GM10266 (cell line): ENCODE measurements at regions not wholly inside any gene's neighbourhood (a gene's known extent, or its start where the extent isn't known, plus 50 kb on each side); places are given as distances from the start of the nearest gene placed in this dataset.

ENCODE experiments used
- DNase-seq: peaks from one replicate; pipeline ENCODE4 v3.0.0; 2012; ENCODE audit errors: extremely low spot score
- TF ChIP-seq, protein P1 (sequence below): IDR thresholded peaks from 2 replicates; pipeline ENCODE4 v1.5.1; 2012; ENCODE audit warnings: mild to moderate bottlenecking, low read depth; ENCODE audit not compliant: control insufficient read depth, insufficient read depth; ENCODE audit errors: missing control alignments

DNA sequence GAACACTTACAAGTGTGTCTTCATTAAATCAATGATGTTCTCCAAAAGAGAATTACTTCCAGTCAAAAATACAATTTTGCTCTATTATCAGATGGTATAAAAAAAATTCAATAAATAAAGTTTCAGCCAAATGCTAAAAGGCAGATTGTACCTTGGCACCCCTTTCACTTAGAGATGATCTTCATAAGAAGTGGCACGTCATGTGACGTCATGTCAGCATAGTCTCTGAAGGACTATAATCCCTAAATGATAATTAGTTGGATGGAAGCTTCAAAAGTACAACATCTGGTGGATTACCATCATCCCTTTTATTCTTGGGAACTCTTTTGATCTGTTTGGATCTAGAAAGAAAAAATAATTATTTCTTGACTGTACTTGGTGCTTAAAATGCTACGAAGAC, 335.5 kb upstream of the EDNRB start:
- TF ChIP-seq, protein P1, sequence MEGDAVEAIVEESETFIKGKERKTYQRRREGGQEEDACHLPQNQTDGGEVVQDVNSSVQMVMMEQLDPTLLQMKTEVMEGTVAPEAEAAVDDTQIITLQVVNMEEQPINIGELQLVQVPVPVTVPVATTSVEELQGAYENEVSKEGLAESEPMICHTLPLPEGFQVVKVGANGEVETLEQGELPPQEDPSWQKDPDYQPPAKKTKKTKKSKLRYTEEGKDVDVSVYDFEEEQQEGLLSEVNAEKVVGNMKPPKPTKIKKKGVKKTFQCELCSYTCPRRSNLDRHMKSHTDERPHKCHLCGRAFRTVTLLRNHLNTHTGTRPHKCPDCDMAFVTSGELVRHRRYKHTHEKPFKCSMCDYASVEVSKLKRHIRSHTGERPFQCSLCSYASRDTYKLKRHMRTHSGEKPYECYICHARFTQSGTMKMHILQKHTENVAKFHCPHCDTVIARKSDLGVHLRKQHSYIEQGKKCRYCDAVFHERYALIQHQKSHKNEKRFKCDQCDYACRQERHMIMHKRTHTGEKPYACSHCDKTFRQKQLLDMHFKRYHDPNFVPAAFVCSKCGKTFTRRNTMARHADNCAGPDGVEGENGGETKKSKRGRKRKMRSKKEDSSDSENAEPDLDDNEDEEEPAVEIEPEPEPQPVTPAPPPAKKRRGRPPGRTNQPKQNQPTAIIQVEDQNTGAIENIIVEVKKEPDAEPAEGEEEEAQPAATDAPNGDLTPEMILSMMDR: no peak
- no peak for DNase-seq

DNA sequence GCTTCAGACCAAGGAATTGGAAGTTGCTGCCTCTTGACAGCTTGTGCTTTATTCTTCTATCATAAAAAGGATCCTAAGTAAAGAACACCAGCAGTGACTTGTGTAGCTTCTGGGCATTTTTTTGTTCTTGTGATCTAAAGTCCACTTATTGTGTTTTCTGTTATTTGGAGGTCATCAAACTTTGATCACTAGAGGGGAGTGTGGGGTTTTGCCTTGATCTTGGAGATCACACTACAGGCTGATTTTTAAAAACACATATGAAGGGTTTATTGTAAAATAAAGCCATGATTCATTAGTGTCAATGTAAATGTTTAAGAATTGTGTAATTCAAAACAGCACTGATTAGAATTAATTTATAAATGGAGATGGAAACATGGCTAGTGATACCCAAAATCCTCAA, 328.7 kb upstream of the EDNRB start:
- no peak for DNase-seq
- TF ChIP-seq, protein P1: no peak

DNA sequence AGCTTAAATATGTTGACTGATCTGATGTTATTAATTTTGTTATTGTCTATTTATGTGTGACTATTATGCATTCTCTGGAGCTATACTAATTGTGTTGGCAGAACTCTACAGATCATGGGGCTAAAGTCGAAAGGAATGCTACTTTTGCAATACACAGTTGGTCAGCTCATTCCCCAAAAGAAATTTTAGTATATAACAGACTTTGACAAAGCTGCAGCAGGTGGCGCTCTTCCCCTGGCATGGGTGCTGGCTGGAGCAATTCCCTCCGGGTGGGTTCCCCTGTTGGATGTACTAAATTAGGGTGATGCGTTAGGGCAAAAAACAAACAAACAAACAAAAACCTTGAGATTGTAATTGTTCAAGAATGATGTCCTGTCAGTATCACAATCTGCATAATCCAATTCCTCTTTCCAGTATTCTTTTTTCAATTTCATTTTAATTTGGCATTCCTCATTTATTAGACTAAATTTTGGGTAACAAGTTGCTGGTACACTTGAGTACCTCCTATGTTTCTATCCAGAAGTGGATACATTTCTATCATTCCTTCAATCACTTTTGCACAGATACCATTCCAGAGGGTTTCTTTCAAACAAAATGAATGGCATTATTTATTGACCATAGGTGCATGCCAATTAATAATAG, 322.8 kb upstream of the EDNRB start:
- DNase-seq: peak; percentile 14
- TF ChIP-seq, protein P1: peak; percentile 62

DNA sequence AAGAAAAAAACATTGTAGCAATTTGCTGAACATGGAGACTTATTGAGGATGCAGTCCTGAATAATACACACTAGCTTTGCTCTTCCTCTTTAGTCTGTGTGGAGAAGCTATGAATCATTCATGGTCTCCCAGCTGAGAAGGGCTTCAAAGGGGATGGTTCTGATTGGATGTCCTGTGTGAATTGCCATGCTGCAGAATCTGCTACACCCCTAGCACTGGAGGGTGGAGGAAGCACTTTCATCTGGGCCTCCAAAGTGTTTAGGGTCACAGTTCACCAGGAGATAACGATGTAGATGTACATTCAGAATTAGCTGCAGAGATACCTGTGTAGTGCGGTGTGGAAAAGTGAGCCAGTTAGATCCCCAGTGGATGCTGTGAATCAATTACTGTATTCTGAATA, 321.1 kb upstream of the EDNRB start:
- DNase-seq: no peak
- TF ChIP-seq, protein P1: no peak

DNA sequence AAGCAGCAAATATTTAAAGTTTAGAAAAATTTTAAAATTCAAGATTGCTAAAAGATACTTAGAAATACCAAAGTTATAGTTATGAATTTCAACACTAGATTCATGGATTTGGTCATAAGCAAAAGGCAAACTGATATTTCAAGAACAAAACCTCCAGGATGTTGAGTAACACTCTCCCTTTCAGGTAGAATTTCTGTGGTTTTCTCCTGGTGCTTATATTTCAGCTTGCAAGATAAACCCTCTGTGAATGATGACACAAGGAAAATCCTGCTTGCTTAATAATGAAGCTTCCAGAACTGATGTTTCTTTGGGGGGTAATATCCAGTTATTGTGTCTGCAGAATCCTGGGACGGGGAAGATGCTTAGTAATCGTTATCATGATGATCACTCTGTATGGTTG, 320.3 kb upstream of the EDNRB start:
- no peak for DNase-seq
- TF ChIP-seq, protein P1: no peak

DNA sequence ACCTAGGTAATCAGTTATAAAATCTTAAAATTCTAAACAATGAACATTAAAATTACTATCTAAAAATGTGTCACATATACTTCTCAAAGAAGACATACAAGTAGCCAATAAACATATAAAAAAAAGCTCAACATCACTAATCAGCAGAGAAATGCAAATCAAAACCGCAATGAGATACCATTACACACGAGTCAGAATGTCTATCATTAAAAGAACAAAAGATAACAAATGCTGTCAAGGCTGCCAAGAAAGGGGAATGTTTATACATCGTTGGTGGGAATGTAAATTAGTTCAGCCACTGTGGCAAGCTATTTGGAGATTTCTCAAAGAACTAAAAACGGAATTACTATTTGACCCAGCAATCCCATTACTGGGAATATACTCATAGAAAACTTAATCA, 310.3 kb upstream of the EDNRB start:
- TF ChIP-seq, protein P1: no peak
- no peak for DNase-seq

DNA sequence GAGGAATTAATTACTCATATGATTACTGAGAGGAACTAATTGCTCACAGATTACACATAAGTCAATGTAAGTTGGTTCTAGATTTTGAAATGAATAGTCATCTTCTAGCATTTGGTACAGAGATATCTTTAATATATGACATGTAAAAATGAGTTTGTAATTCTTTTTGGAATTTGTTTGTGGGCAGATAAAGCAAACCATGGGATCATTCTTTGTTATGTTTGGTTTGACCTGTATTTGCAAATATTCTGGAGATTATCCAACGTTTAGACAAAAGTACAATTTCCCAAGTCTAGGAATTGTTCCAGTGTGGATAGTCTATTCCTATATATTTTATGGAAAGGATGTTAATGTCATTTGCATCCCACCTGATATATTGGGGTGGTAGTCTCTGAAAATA, 309.6 kb upstream of the EDNRB start:
- DNase-seq: no peak
- TF ChIP-seq, protein P1: no peak
